GM10248 (cell line): ENCODE measurements at regions not wholly inside any gene's neighbourhood (a gene's known extent, or its start where the extent isn't known, plus 50 kb on each side); places are given as distances from the start of the nearest gene placed in this dataset.
"Not testable (repeated sequence)": the region's sequence is repeated elsewhere in the genome, so short reads cannot be mapped to it uniquely, and the experiment has no call there.

Experiments
- CTCF ChIA-PET: fragments of 300-600 bp; sonication (Branson Sonifier 250); formaldehyde crosslinking; extraction: SDS; loops from one replicate; lab custom pipeline; 2021; ENCODE audit warnings: antibody characterized with exemption; lab: Yijun Ruan, JAX
- POLR2A ChIA-PET: fragments of 350-650 bp; sonication (Branson Sonifier 250); formaldehyde crosslinking; extraction: SDS; loops from one replicate; lab custom pipeline; 2020; ENCODE audit warnings: antibody characterized with exemption; lab: Yijun Ruan, JAX
- DNase-seq: peaks from one replicate; pipeline ENCODE4 v3.0.0; 2012; ENCODE audit errors: extremely low spot score
- CTCF ChIP-seq: IDR thresholded peaks from 2 replicates; pipeline ENCODE4 v1.5.1; 2012; ENCODE audit warnings: mild to moderate bottlenecking, low read depth; ENCODE audit errors: extremely low read depth, missing control alignments, control extremely low read depth

GRCh38 chr7:119252962-119253361, 1020.0 kb upstream of the KCND2 start:
- ChIA-PET POLR2A (no interaction called here), CTCF (no interaction called here)
- no peak for TF ChIP-seq CTCF
- no peak for DNase-seq

- no peak for TF ChIP-seq CTCF
- CTCF ChIA-PET, result no interaction called here
- POLR2A ChIA-PET, result no interaction called here
- DNase-seq, result no peak
These were observed 1018.2 kb upstream of the KCND2 start for GRCh38 chr7:119254742-119255141.

- ChIA-PET POLR2A (no interaction called here), CTCF (no interaction called here)
These were observed 1017.0 kb upstream of the KCND2 start for GRCh38 chr7:119256001-119256400.

GRCh38 chr7:119256446-119257131, 1016.4 kb upstream of the KCND2 start:
- ChIA-PET CTCF (no interaction called here), POLR2A (no interaction called here)

More at GRCh38 chr7:119256001-119256400, 1017.0 kb upstream of the KCND2 start:
- TF ChIP-seq CTCF, result no peak
- no peak for DNase-seq

GRCh38 chr7:119266790-119267189, 1006.2 kb upstream of the KCND2 start:
- POLR2A ChIA-PET, DNase-seq: not testable (repeated sequence)
- CTCF ChIA-PET, result interaction anchor here (1.4 kb wide), 1 partner anchor 8 kb away, joined by 4 read pairs; no protein-coding TSS in a partner anchor

More at GRCh38 chr7:119256446-119257131, 1016.4 kb upstream of the KCND2 start:
- no peak for DNase-seq
- TF ChIP-seq CTCF, result no peak

GRCh38 chr7:119270045-119270464, 1002.9 kb upstream of the KCND2 start:
- POLR2A ChIA-PET, result no interaction called here
- CTCF ChIA-PET, result interaction anchor here (0.9 to 1.2 kb wide), 2 partner anchors 29 to 1839 kb away, joined by 3 to 4 read pairs; no protein-coding TSS in a partner anchor
- peak; percentile 95 for TF ChIP-seq CTCF
- peak; percentile 33 for DNase-seq

- ChIA-PET POLR2A (no interaction called here), CTCF (interaction anchor here (0.9 to 1.8 kb wide), 6 partner anchors 8 to 1838 kb away, joined by 3 to 4 read pairs (median 3); no protein-coding TSS in a partner anchor)
- no peak for TF ChIP-seq CTCF
- DNase-seq, result no peak
These were observed 1002.3 kb upstream of the KCND2 start for GRCh38 chr7:119270644-119271043.
